Stimulated activated CD8-positive, alpha-beta memory T cell treated with anti-CD3 and anti-CD28 coated beads, Interleukin-4, amount 100 ng/mL, for 24 hours (primary cell): ENCODE measurements at regions not wholly inside any gene's neighbourhood (a gene's known extent, or its start where the extent isn't known, plus 50 kb on each side); places are given as distances from the start of the nearest gene placed in this dataset.

Experiments used
- DNase-seq: peaks from one replicate; pipeline ENCODE4 v3.0.0-alpha.2; 2020; ENCODE audit warnings: low read depth

DNA sequence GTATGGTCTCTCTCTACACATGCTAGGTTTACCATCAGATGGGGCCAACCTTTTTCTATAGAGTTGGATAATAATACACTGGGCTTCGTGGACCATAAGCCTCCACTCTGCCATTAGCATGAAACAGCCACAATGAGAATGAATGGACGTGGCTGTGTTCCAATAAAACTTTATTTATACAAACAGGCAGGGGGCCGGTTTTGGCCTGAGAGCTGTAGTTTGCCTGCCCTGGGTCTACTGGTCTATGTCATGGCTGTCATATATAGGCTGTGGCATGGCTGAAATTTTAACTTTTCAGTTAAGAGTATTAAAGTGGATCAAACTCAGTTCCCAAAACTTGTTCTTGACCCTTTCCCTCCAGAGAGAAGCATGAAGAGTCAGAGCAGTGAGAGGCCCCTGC is 120.3 kb upstream of the MYL2 start:
- DNase-seq: no peak

DNA sequence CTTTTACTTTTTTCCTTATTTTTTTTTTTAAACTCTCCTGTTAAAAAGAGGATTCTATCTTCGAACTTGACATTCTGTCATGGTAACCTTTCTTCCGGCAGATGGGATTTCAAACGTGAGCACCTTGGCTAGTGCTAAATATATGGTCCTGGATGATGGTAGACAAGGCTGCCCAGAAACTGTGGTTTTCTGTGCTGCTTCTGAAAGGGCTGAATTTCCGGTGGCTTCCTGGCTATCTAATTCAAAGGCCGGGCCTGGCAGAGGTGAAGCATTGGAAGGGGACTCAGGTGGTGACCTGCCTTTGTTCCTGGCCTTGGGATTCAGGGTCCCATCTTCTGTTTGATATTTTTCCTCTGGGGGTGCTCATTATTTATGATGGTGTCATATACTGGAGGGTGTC is 118.6 kb upstream of the MYL2 start:
- DNase-seq: no peak

DNA sequence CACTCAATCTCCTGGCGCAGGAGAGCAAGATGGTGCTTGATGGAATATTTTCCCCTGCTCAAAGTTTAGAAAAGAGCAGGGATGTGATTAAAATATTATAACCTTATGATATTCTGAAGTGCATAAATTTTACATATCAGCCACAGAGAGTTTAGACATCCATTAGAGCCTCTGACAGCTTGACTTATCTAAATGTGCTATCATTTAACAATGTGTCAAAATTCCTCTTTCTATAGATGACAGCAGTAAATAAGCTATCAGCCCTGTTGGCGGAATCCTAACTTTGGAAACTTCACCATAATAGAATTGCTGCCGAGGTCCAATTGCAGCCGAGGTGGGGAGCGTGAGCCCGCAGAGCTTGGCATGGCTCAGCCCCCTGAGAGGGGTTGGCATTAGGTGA is 117.7 kb upstream of the MYL2 start:
- DNase-seq: no peak

DNA sequence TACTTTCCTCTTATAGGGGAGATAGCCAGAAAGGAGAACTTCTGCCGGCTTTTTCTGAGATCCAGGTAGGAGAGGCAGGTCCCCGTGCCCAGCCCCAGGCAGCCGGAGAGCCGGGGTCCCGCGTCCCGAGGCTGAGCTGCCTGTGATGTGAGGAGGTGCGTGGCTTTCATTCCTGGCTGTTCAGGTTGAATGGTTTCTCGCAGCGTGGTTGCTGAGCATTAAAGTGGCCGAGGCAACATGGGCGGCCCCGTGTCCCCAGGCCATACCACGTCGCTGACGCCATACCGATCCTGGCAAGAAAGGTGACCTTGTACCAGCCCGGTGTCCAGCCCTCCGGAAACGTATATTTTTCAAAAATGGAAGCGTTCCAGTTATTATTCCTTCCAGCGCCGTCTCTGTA is 116.7 kb upstream of the MYL2 start:
- no peak for DNase-seq

DNA sequence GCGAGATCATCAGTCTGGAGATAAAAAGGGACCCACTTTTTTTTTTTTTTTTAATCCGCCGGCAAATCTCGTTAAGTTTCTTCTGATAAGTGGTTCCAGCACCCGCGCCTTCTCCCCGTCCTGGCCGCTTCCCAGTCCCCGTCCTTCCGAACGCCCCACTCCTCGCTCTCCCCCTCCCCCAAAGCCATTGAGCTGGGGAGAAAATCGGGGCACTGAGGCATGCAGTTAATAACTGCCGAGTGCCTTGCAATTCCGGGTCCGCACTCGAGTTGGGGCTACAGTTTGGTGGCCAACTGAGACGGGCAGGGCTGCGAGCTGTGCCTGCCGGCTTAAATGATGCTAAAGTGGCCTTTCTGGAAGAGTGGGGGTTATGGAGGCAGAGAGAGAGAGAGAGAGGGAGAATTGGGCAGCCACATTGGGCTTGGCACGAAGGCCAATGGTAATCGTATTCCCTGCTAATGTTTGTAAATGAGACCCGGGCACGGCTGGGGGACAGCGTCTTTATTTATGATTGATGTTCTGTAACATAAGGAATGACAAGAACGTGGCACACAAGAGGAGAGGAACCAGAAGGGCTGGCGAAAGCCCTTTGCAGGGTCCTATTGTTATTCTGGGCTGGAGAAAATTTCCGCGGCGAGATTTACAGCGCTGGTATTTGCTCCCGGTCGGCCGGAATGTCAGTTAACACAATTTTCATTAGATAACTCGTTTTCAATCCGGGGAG is 115.4 kb upstream of the MYL2 start:
- DNase-seq: no peak

DNA sequence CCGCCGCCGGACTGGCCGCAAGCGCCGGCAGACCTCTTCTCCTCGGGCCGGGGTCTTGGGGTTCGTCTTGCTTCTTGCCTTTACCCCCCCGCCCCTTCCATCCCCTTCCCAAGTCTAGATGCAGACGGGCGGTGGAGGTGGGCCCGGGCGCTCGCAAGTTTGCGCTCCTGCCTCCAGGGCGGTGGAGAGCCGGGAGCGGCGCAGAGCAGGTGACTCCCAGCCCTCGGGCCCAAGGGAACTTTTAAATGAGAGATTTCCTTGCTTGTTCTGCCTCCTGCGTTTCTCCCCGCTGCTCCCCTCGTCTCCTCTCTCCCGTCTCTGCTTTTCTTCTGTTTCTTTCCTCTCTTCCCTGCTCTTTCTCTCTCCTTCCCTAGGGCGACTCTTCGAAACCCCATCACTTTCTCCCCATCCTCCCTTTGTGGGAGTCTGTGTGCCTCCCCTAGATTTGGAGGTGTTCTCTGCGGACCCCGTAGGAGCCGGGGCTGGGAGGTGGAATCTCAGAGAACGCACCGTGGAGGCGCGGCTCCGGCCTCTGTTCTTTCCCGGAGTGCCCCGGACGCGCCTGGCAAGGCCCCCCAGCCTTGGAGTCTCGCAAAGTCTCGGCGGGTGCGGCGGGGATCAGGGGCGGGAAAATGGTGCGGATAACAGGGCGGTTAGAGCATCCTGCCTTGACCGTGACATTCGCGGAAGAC is 114.7 kb upstream of the MYL2 start:
- no peak for DNase-seq

DNA sequence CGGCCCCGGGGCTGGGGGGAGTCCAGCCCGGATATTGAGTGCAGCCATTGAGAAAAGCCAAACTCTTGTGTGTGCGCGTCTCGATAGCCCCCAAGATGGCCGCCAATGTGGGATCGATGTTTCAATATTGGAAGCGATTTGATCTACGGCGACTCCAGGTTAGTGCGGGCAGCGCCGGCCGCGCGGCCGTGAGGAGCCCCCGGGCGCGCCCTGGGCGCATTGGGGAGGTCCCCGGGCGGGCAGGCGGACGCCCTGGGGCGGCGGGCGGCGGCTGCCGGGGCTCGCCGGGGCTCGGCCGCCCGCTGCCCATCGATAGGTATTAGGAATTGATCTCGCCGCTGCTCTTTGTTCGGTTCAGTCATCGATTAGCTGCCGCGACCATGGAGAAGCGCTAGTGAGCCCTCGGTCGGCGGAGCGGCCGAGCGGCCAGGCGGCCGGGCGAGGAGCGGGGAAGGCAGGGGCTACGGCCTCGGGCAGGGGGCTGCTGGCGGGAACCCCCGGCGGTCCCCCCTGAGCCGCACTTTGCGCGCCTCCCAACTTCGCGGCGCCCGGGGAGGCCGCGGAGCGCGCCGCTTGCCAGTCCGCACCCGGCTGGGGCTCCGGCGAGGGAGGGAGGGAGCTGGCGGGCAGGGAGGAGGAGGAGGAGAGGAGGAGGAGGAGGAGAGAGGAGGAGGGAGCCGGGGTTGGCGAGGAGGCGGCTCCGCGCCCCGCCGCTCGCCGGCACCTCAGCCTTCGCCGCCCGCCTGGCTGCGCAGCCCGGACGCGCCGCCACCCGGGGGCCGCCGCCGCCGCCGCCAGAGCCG is 113.9 kb upstream of the MYL2 start, which contains the start of gene CUX2:
Gene CUX2 (plus strand): TSS at position 83 of the 803 bp plus-strand sequence.
- DNase-seq: no peak

DNA sequence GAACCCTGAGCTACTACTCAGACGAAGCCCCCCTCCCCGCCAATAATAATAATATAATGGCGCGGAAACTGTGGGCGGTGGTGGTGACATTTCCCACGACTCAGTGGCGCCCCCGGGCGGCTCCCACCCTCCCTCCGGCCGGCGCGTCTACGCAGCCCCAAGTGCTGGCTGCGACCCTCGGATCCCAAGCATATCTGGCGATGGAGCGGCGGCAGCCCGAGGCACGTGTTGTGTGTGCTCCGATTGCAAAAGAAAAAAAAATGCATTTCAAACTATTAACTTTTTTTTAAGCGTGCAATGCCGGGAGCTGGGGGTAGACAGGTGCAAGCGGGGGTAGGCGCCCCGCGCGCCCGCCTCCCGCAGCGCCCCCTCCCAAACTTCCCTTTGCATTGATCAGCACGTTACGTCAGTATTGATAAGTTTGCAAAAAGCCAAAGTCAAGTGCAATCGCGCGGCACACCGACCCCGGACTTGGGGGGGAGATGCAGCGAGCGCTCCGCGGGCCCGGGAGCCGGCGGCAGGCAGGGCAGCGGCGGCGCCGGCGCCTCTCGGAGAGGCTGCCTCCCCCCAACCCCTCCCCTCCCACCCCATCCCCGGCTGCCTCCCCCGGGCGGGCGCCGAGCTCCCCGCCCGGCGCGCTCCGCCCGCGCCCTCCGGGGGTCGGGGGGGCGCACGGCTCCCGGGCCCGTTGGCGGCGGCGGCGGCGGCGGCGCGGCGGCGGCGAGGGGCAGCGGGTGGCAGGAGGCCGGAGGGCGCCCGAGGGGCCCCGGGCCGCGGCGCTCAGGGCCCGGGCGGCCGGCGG is 113.1 kb upstream of the MYL2 start:
- DNase-seq: no peak

DNA sequence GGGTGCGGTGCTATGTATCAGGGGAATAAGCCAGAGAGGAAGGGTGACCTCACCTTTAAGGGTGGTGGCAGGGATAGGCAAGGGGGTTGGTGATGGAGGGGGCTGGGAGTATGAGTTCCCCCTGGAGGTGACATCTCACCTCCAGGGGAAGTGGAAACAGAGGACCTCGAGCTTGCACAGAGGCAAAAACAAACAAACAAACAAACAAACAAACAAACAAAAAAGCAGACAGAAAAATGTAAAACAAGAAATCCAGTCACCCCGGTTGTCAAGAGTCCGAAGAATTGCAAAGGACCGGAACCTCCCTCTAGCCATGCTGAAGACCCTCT is 112.2 kb upstream of the MYL2 start:
- no peak for DNase-seq

DNA sequence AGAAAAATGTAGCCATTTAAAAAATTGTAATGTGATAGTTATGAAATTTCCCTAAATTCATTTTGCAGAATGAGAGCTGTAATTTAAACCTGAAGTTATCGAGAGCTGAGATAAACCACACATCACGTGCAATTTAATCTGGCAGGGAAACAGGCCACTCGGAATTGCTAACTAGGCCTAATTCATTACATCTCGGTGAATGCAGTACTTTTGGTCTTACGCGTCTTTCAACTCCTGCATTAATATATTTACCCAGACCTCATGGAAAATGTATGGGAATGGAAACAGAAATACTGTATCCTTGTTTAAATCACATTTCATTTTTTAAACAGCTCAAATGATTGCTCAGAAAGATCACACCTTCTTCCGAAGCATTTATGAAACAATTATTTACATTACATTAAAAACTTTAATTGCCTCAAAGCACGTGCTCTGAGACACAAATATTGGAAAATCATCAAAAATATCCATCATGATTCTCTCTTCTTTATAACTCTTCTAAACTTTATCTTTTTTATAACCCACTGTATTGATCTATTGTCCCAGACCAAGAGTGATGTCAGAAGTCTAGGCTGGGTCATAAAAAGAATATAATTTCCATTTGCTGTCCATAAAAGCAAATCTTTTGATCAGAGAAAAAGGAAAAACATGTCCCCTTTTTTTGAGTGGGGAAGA is 111.7 kb upstream of the MYL2 start:
- no peak for DNase-seq

DNA sequence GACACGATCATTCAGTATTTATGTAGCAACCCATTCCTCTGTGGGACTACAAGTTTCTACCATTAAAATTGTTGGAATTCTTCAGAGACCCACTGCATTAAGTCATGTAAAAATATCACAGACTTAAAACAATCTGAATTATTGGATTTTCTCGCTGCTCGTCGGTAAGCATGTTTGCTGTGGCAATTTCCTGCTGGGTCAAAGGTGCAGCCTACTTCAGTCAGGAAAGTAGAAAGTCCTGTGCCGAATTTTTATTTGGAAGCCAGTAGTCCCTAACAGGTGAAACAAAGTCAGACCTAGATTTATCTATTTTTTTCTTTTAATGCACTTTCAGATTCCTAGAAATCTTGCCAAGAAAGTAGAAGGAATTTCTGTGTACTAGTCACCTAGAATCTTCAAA is 110.4 kb upstream of the MYL2 start:
- no peak for DNase-seq

DNA sequence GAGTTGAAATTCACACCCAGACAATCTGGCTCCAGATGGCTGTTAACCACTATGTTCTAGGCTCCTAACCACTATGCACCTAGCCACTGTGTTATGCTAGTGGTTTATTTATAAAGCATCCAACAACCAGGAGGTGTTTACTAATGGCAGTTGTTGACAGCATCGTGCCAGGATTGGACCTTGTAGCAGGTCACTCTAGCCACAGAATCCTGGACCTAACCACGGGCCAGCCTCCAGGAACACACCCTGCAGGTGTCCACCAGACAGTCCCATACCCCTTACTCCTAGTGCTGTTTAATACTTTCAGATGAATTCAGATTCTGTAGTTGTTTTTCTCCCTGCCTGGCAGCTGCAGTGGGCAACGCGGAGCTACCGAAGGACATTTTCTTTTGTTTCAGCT is 109.4 kb upstream of the MYL2 start:
- DNase-seq: no peak

DNA sequence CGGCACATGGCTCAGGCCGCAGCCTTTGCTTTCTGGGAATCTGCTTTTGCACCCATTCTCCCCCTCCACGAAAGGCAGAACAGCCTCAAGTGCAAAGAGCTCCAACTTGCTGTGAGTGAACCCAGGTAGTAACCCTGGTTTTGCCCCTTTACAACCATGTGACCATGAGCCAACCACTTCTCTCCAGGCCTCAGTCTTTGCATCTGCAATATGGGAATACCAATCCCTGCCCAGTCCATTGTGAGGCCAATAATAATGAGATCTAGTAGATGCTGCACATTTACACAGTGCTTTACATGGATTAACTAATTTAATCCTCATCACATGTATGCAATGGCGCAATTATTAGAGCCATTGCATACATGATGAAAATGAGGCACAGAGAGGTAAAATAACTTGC is 108.9 kb upstream of the MYL2 start:
- no peak for DNase-seq

DNA sequence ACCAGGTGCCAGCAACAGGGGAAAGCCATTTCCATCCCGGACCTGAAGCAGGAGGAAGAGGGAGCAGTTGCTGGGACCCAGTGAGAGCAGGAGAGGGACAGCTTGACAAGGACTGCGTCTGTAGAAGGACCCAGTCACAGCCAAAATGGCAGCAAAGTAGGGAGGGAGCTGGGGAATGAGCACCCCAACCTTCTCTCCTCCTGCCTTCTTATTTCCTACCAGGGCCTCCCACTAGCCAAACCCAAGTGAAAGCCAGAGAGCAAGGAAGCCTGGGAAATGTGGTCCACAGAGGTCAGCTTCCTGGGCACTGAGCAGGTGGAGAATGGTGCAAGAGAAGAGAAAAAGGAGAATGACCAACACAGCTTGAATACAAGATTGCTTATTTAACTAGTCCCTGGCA is 108.5 kb upstream of the MYL2 start:
- no peak for DNase-seq

DNA sequence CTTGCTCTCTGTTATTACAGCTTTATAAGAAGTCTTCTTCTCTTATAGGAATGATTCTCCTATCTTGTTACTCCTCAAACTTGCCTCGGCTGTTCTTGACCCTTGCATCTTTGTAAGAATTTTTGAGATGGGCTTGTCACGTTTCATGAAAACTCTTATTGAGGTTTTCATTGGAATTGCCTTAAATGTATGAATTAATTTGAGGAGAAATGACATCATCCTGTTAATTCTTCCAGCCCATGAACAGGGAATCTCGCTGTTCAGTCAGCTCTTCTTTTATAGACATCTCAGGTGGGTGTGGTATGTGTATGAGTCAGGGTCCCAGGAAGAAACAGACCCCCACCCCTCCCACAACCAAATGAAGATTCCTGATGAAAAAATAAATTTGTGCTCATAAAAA is 107.1 kb upstream of the MYL2 start:
- DNase-seq: no peak

DNA sequence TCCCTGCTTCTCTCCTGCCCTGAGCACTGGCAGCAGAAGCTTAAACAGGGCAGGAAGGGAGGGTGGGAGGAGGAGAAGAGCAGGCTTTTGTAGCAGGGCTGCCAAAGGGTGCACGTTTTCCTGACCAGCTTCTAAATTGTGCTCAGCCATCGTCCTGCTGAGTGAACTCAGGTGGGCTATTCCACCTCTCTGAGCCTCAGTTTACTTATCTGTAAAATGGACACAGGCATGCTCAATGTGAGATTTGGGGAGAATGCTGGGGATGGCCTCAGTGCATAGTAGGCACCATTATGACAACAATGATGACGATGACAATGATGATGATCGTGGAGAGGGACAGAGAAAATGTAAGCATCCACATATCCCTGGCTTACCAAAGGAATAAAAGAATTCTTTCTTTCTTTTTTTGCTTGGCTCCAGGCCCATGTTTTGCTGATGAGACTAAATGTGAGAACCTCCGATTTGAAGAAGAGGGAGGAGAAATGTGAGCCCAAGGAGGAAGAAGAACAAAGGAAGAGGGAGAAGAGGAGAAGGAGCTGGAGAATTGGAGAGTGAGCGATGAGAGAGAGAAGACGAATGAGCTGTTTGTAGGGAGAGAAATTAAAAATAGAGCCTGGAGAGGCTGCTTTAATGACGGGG is 105.5 kb upstream of the MYL2 start:
- DNase-seq: no peak

DNA sequence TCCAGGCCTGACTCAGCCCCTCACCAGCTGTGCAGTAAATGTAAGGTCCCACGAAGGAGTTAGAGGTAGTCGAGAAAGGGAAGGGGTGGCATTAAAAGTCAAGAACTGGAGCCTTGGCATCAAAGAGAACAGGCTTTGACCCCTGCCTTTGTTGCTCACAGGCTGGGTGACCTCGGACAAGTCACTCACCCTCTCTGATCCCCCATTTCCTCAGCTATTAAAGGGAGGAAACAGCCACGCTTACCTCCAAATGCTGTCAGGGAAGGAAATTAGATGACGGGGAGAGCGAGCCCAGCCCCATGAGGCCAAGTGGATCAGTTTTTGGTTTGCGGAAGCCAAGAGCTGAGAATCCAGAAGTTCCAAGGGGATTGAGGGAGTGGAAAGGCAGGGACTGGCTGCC is 104.9 kb upstream of the MYL2 start:
- no peak for DNase-seq

DNA sequence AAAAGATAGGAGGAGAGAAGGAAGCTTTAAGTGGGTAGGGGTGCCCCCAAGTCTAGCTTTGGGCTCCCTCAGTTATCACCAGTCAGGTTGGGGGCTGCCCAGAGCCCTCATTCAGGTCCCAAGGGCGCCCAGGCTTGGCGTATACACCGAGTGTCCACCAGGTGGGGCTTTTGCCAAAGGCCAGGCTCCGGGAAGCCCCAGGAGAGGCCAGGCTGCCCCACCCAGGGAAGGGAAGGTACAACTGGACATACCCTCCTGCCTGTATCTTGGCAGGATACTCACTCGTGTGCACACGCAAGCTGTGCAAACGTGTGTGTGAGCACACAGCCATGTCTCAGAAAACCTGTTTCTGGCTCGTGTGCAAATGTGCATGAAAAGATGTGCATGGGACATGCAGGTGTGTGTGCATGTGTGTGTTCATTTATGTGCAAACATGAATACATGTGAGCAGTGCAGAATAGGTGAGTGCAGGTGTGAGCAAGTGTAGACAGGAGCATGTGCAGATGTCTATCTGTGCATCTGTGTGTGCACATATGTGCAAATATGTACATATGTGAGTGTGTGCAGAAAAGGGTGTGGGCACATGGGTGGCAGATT is 103.9 kb upstream of the MYL2 start:
- DNase-seq: peak; percentile 34

DNA sequence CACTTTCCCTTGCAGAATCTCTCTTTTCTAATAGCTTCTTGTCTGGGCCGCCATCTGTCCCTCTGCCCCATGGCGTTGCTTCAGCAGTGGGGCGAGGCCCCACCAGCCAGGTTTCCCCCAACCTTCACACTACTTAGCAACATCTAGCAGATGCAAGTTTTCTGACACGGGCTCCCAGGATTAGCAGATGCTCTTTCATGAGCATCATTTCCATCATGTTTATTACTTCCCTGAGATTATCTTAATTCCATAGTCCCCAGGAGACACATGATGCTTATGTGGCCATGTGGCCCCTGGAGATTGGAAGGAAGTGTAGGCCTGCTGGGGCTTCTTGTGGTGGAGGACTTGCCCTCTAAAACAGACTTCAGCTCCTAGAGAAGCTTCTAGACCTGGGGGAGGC is 102.0 kb upstream of the MYL2 start:
- no peak for DNase-seq

DNA sequence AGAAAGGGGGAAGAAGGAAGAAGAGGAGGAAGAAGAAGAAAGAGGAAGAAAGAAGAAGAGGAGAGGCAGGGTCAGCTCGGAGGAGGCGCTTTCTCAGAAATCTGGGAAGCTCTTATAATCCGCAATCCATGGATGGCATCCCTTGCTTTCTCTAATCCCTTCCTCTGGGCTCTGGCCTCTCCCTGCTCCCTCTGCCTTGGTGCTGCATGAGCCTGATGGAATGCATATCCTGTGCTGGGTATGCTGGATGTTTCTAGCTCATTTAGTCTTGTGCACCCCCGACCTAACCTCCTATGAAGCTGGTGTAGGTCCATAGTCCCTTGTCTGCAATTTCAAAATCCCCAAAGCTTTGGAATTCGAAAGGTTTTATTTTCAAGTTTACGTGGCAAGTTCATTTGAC is 94.2 kb upstream of the MYL2 start:
- no peak for DNase-seq

DNA sequence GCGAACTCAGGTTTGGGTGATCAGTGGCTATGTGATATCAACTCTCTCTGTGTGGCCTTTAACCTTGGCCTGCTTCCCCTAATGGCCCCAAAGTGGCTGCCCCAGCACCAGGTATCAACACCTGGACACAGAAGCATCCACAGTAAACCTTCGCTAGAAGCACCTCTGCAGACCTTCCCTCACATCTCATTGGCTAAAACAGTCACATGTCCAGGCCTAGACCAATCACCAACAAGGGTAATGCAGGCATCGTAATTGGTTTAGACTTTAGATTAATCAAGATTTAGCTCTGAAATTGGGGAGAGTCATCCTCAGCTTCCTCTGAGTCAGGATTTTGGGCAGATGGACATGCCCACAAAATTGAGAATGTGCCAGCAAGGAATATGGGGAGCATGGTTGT is 92.5 kb upstream of the MYL2 start:
- DNase-seq: no peak
